ENCODE measurements at regions not wholly inside any gene's neighbourhood (a gene's known extent, or its start where the extent isn't known, plus 50 kb on each side); places are given as distances from the start of the nearest gene placed in this dataset.

DNA sequence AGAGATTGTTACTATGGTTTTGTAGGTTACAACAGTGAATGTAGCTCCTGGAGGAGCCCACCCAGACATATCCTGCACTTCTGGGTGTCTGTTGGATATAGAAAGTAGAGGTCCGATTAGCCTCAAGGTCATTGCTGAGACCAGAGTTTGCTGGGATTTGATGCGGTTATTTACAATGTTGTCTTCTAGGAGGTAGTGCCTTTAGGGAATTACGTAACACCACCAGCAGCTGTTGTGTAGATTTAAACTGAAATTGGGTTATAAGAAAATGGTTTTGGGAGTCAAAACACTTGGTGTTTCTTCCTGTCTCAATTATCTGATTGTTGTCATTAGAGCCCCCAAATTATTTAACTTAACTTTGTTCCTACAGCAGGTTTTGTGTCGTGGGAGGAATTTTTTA lies 225.3 kb upstream of the PELI2 start:
- TF ChIP-seq TOX (CRISPR knock-in tag; IDR thresholded peaks at IDR 0.05; ENCODE audit: borderline replicate concordance) (no peak), TCF4 (CRISPR knock-in tag; IDR thresholded peaks at IDR 0.05; ENCODE audit: borderline replicate concordance) (no peak), CSDC2 (CRISPR knock-in tag; IDR thresholded peaks at IDR 0.05) (no peak)
- TF ChIP-seq, protein P1, sequence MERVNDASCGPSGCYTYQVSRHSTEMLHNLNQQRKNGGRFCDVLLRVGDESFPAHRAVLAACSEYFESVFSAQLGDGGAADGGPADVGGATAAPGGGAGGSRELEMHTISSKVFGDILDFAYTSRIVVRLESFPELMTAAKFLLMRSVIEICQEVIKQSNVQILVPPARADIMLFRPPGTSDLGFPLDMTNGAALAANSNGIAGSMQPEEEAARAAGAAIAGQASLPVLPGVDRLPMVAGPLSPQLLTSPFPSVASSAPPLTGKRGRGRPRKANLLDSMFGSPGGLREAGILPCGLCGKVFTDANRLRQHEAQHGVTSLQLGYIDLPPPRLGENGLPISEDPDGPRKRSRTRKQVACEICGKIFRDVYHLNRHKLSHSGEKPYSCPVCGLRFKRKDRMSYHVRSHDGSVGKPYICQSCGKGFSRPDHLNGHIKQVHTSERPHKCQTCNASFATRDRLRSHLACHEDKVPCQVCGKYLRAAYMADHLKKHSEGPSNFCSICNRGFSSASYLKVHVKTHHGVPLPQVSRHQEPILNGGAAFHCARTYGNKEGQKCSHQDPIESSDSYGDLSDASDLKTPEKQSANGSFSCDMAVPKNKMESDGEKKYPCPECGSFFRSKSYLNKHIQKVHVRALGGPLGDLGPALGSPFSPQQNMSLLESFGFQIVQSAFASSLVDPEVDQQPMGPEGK (CRISPR knock-in tag; IDR thresholded peaks at IDR 0.05; ENCODE audit: borderline replicate concordance), result no peak

Measured in SK-N-SH treated with all-trans-retinoic acid at 6 μM for 48 hours (cell line).